ENCODE measurements at regions not wholly inside any gene's neighbourhood (a gene's known extent, or its start where the extent isn't known, plus 50 kb on each side); places are given as distances from the start of the nearest gene placed in this dataset.
"Not testable (repeated sequence)": the region's sequence is repeated elsewhere in the genome, so short reads cannot be mapped to it uniquely, and the experiment has no call there.

- no peak for DNase-seq (ENCODE audit: low read depth, low spot score)
These were observed 1923.8 kb upstream of the CELF4 start for GRCh38 chr18:39489431-39489830.

- DNase-seq (ENCODE audit: low read depth, low spot score): no peak
These were observed 1922.3 kb upstream of the CELF4 start for GRCh38 chr18:39487932-39488331.

GRCh38 chr18:39486268-39486667 is 1920.7 kb upstream of the CELF4 start:
- DNase-seq (ENCODE audit: low read depth, low spot score): no peak

DNA sequence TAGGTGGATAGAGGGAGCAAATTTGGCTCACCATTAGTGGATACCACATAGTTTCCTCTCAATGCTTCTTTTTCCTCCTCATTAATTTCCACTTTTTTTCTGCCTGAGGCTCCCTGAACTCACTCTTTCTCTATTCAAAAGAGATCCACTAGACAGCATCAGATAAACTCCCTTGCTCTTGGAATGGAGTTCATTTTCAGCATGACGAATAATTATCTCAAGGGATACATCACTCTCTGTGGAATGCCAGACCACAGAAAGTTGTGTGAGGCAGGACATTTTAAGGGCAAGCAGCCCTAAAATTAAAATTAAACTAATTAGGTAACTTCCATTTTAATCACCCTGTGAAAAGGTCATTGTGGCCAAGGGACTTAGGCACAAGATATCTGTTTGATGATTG is 1920.1 kb upstream of the CELF4 start:
- DNase-seq (ENCODE audit: low read depth, low spot score): no peak

DNA sequence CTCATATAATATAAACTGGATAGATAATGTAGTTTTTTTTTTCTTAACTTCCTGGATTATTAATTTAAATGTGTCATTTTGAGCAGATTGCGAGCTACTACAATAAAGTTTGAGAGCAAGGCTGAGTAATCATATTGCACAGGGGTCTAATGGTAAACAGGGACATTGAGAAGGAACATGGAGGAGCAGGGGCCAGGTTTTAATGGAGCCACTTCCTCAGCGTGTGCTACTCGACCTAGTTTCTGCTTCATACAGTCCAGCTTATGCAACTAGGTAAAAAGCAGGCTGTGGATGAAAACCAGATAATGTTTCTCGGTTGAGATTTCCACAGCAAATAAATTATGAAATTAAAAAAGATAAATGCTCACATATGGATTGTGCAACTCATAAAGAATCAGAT is 1915.7 kb upstream of the CELF4 start:
- no peak for DNase-seq (ENCODE audit: low read depth, low spot score)

DNA sequence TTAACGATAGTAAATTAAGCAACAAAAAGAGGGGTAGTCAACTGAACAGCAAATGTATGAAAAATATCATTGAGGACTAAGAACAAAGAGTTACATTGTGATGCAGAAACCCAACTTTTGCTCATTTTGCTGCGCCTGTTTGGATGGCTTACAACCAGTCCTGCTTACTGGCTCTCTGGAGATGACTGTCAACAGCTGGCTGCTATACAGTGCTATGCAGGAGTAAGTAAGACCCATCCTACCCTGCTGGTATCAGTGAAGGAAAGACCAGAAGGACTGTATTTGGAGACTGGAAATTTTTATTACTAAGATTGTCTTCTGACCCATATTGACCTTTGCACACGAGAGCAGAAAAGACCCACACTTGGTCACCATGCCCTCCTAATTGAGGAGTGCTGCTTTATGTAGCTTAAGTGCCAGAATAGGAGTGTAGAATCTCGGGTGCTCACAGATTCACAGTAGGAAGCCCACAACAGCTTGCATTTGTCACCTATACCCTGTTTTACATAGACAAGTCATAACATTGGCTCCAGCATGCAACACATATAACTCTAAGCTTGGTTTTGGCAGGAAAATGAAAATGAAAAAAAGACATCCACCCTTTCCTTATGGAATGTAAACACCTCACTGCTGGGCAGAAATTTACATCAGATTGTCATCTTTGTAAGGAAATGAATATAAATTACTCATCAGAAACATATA is 1915.0 kb upstream of the CELF4 start:
- no peak for DNase-seq (ENCODE audit: low read depth, low spot score)

GRCh38 chr18:39464006-39464405 is 1898.4 kb upstream of the CELF4 start:
- DNase-seq (ENCODE audit: low read depth, low spot score): no peak

DNA sequence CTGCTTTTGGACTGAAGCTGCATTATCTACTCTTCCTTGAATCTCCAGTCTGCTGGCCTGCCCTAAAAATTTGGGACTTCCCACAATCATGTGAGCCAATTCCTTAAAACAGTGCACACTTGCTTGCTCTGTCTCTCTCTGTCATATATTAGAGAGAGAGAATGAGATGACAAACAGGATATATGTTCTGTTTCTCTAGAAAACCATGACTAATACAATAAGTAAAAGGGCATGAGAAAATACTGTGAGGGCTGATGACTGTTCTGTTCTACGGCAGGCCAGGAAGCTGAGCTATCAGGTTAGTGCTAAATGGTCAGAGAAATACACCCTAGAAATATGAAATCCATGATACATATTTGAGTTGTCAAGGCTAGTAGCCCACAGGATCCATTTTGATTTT is 1896.8 kb upstream of the CELF4 start:
- DNase-seq (ENCODE audit: low read depth, low spot score): peak; percentile 70

DNA sequence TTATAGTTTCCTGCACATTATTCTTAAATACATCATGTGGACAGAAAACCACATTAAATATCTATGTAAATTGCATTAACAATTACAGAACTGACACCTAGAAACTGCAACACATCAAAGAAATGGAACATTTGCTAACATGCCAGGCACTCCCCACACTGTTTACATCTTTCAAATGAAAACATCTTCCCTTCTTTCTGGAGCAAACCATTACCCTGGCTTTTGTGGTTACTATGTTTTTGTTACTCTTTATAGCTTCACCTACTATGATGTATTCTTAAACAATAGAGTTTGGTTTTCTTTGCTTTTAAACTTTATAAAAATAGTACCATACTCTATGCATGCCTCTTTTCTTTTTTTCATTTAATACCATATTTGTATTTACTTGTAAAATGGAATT is 1894.5 kb upstream of the CELF4 start:
- DNase-seq (ENCODE audit: low read depth, low spot score): no peak

DNA sequence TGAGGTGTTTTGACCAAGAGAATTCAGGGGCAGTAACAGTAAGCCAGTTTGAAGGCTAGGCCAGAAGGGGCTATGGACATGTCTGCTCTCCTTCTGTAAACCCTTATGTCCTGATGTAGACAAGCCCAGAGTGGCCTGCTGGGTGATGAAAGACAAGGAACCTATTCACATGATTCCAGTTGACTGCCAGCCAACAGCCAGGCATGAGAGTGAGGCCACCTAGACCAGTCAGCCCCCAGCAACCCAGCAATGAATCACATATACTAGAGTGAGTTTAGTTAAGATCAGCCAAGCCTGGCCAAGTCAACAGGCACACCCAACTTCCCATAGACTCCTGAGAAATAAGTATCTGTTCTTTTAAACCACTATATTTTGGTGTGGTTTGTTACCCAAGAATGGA is 1889.7 kb upstream of the CELF4 start:
- DNase-seq (ENCODE audit: low read depth, low spot score): peak; percentile 50

DNA sequence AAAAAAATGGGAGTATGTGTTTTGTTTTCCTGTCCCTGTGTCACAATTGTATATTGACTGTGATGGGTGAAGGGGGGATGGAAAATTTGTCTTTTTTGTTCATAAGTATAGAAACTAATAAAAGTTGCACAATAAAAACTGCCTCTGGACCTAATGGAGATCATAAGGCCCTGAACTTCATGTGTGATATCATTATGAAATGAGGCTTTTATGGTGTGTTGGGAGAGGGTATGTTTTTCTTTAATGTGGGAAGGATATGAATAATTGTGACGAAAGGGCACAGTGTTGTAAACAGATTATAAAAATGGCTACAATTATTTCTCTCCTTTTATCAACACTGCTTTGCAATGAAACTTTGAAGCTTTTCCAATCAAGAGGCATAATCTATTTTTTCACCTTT is 1889.3 kb upstream of the CELF4 start:
- DNase-seq (ENCODE audit: low read depth, low spot score): no peak

- peak; percentile 91 for DNase-seq (ENCODE audit: low read depth, low spot score)
These were observed 1888.3 kb upstream of the CELF4 start for GRCh38 chr18:39453882-39454281.

DNA sequence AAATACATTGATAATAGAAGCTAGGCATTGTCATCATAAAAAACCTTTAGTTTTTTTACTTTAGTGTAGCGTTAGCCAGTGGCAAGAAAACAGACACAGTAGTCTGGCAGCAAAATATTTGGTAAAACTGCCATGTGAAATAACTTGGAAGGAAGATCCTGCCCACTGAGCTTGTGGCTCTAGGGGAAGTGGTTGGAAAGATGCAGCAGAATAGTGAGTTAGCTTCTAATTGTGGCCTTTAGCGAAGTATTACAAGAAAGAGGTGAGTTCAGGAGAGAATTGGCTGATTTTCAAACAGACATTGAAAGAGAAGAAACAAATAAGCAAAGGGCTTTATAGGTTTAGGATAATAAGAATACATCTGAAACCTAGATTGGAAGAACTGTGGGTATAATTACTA is 1887.8 kb upstream of the CELF4 start:
- no peak for DNase-seq (ENCODE audit: low read depth, low spot score)

DNA sequence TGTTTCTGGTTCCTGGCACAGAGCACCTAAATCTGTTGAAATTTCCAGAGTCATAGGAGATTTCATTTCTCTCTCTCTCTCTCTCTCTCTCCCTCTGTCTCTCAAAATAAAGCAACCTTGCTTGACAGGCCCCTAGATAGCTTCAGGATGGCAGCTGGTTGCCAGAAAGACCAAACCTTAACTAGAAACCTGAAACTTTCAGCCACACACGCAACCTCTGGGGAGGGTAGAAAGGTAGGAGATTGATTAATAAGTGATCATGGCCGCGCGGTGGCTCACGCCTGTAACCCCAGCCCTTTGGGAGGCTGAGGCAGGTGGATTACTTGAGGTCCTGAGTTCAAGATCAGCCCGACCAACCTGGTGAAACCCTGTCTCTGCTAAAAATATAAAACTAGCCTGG is 1885.4 kb upstream of the CELF4 start:
- DNase-seq (ENCODE audit: low read depth, low spot score): no peak

DNA sequence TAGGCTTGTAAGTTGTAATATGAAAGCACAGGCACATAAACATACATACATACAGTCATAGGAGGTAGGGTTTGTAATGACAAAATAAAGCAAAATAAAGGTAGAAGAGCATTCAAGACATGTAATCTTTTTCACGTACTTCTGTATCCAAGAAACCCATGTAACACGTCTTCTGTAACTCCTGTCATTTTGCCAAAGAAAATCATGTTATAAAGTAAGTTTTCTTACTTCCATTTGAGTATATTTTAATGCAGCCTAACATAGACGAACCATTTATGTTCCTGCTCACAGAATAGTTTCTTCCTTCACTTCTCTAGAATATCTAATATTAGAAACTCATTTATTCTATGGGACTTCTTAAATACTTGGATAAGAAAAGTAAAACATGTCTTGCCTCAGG is 1884.0 kb upstream of the CELF4 start:
- DNase-seq (ENCODE audit: low read depth, low spot score): no peak

GRCh38 chr18:39448942-39449341 is 1883.3 kb upstream of the CELF4 start:
- DNase-seq (ENCODE audit: low read depth, low spot score): peak; percentile 79

DNA sequence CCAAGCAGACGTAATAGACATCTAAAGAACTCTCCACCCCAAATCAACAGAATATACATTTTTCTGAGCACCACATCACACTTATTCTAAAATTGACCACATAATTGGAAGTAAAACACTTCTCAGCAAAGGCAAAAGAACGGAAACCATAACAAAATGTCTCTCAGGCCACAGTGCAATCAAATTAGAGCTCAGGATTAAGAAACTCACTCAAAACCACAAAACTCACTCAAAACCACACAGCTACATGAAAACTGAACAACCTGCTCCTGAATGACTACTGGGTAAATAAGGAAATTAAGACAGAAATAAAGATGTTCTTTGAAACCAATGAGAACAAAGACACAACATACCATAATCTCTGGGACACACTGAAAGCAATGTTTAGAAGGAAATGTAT is 1879.4 kb upstream of the CELF4 start:
- DNase-seq (ENCODE audit: low read depth, low spot score): not testable (repeated sequence)

DNA sequence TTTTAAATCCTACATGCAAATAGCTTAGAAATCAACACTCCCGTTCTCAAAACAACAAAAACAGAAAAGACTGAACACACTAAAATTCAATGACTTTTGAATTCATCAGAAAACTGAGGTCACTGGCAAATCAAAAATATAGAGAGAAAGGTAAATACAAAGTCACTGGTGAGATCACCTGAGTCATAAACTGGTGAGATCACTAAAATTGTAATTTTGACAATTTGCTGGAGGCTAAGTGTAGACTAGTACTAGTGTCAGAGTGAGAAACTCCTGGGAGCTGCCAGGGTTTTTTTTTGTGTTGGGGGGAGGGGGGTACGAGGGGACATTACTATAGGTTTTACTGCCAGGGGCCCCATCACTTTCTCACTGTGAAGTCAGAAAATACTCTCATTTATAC is 1876.0 kb upstream of the CELF4 start:
- no peak for DNase-seq (ENCODE audit: low read depth, low spot score)

GRCh38 chr18:39435996-39436395 is 1870.4 kb upstream of the CELF4 start:
- no peak for DNase-seq (ENCODE audit: low read depth, low spot score)

- DNase-seq (ENCODE audit: low read depth, low spot score): no peak
These were observed 1869.6 kb upstream of the CELF4 start for GRCh38 chr18:39435209-39435608.

DNA sequence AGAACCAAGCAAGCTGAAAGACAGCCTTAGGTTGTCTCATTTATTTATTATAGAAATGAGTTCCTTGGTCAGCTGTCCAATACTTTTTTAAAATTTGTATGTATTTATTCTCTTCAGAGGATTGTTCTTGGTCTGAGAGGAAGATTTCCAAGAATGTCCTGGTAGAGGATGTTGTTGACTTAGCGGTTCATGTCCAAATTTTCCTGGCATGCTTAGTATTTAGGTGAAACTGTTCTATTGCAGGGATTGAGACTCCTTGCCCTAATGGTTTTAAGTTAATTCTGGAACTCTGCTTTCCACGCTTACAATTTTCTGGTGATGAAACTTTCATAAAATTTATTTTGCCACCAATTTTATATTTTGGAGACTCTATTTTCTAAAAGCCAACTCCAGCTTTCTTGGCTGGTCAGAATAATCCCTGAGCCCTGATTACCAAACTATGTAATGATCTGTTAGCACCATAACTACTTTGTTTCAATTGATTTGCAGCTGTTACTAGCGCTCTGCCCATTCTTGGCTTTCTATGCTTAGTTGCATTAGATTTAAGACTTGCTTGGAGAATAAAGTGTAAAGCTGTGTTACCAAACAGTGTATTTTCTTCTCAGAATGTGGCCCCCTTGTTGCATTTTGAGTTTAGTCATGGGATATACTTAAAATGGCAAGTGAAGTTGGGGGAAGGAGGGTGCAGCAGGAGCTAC is 1868.8 kb upstream of the CELF4 start:
- no peak for DNase-seq (ENCODE audit: low read depth, low spot score)

DNA sequence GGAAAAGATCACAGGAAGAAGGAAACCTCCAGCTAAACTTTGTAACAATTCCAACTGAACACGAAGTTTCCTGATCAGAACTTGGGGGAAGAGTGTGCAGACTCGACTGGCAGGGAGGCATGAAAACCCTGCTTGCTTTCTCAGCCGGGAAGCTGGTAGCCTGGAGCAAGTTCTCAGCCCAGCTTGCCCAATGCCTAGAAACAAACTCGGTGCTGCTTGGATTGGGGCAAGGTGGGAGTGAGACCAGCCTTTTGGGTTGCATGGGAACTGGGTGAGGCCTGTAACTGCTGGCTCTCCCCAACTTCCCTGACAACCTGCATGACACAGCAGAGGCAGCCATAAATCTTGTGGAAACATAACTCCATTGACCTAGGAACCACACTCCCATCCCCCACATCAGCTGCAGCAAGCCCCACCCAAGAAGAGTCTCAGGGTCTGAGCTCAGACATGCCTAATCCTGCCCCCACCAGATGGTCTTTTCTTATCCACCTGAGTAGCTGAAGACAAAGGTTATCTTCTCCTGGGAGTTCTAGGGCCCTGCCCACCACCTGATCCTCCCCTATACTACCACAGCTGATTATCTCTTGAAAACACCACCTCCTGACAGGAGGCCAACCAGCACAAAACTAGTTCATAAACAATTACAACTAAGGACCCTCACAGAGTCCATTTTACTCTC is 1859.7 kb upstream of the CELF4 start:
- DNase-seq (ENCODE audit: low read depth, low spot score): no peak

DNA sequence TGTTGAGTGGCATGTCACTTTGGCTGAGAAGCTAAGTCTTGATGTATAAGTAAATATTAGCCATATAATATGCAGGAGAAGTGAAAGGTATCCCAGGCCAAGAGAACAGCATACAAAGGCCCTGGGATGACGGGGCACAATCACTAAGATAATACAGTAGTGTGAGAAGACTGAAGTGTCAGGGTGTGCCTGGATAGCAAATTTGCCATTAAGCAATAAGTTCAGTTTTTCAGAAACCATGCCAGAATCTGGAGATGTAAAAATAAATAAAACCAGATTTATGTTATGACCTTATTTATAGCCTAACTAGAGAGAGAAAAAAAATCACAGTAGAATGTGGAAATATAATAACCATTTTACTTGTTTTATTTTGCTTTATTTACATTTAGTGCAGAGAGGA is 1858.7 kb upstream of the CELF4 start:
- DNase-seq (ENCODE audit: low read depth, low spot score): no peak
